Testis (tissue), 2 donors: ENCODE measurements at regions not wholly inside any gene's neighbourhood (a gene's known extent, or its start where the extent isn't known, plus 50 kb on each side); places are given as distances from the start of the nearest gene placed in this dataset.

Experiments
- CTCF ChIP-seq, 3 experiments: fragments of 450-650 bp in 2 of 3; fragments of 200-600 bp in 1 of 3; sonication (generic) in 1 of 3; IDR thresholded peaks; one replicate each; pipeline ENCODE4 v1.5.1; 2016 to 2019; ENCODE audit warnings: antibody characterized with exemption in 3 of 3, mild to moderate bottlenecking in 2 of 3, moderate library complexity in 1 of 3
- POLR2A ChIP-seq: fragments of 450-650 bp; IDR thresholded peaks from one replicate; pipeline ENCODE4 v1.6.1; 2017; ENCODE audit warnings: antibody characterized with exemption, mild to moderate bottlenecking, moderate library complexity

DNA sequence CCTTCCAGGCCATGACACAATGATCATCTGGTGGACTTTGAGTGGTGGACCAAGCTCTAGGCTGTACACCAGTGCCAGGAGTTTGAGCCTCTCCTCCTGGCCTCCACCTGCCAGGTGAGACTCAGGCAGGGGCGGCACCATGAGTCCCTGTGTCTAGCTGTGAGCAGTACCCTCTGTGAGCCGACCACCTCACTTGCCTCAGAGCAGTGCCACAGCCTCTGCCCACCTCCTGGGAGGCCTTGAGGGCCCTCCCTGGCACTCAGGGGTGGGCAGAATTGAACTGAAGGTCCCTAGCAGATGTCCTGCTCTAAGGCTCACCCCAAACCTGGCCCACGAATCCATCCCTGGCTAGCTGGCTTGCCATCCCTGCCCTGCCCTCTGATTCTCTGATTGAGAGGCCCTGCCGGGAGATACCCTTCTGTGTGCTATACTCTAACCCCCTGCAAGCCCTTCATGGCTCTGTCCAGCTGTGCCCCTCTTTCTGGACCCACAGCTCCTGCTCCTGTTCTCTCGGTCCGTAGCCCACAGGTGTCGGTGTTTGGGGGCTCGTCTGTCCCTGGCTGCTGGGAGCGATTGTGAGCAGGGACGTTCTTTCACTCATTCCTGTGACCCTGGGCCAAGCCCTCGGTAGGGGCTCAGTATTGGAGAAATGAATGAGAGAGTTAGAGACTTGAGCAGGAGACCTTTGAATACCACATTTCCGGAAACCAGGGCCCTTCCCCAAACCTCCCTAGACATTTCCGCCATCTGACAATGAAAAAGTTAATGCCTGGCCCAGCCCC lies 70.0 kb downstream of the INHBB start:
- TF ChIP-seq POLR2A (no peak), CTCF (IDR thresholded peaks at IDR 0.05) (no peak)
